NCI-H187 treated with DMSO at 0.1 percent for 48 hours (cell line): ENCODE measurements at regions not wholly inside any gene's neighbourhood (a gene's known extent, or its start where the extent isn't known, plus 50 kb on each side); places are given as distances from the start of the nearest gene placed in this dataset.
A peak's percentile ranks its signal among the peaks of the same experiment; 100 is the strongest.
"Not testable (repeated sequence)": the region's sequence is repeated elsewhere in the genome, so short reads cannot be mapped to it uniquely, and the experiment has no call there.

Source experiments
- DNase-seq: peaks from one replicate; lab custom pipeline; 2025; lab: John Stamatoyannopoulos, UW

GRCh38 chr4:184335520-184335919 is 117.8 kb upstream of the ENPP6 start:
- no peak for DNase-seq

DNA sequence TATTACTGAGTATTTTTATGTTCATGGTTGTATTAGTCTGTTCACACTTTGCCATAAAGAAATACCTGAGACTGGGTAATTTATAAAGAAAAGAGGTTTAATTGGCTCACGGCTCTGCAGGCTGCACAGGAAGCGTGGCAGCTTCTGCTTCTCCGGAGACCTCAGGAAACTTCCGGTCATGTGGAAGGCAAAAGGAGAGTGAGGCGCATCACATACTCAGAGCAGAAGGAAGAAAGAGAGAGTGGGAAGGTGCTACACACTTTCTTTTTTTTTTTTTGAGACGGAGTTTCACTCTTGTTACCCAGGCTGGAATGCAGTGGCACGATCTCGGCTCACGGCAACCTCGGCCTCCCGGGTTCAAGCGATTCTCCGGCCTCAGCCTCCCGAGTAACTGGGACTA is 115.8 kb upstream of the ENPP6 start:
- not testable (repeated sequence) for DNase-seq

- peak; percentile 52 for DNase-seq
Measured at GRCh38 chr4:184331268-184331995, 113.8 kb upstream of the ENPP6 start.

DNA sequence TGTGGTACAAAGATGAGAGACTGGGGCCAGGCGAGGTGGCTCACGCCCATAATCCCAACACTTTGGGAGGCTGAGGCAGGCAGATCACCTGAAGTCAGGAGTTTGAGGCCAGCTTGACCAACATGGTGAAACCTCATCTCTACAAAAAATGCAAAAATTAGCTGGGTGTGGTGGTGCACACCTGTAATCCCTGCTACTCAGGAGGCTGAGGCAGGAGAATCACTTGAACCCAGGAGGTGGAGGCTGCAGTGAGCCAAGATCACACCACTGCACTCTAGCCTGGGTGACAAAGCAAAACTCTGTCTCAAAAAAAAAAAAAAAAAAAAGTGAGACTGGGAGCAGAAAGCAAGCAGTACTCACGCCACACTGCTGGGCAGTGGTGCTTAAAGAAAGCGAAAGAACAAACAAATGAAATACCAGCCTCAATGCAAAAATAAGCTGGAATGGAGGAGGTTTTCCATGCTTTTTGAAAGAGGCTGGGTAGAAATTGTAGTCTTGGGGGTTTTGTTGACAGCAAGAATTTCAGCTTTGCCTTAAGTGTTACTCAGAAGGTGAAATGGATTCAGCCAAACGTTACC is 112.9 kb upstream of the ENPP6 start:
- not testable (repeated sequence) for DNase-seq

DNA sequence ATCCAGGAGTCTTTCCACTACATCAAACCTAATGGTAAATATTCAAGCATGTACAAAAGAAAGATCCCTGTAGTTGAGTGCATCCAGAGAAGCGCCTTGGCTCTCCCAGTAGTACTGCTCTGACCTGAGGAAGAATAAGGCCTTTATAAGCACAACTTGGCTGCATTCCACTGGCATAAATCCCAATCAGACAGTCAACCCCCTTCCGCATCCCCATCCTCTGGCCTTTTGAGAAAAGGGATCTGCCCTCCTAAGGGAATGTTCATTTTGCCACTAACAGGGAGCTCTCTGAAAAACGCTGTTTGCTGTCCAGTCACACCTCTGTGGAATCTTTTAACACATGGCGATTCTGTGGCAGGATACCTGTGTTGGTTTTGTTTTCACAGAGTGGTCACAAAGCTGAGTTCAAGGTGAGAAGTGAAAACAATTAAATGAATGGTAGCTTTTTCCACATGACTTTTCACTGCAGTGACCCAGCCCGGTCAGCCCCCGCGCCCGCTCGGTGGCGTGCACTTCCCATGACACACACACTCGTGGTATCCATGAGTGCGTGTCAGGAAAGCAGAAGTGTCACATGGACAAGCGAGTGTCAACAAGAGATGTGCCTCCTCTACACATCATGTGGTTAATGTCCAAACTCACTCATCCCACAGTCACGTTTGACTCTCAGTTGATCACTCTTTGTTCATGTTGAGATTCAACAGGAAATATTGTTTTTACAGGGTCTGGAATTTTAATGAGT is 112.2 kb upstream of the ENPP6 start:
- no peak for DNase-seq

- no peak for DNase-seq
Measured at GRCh38 chr4:184329235-184329634, 111.6 kb upstream of the ENPP6 start.

DNA sequence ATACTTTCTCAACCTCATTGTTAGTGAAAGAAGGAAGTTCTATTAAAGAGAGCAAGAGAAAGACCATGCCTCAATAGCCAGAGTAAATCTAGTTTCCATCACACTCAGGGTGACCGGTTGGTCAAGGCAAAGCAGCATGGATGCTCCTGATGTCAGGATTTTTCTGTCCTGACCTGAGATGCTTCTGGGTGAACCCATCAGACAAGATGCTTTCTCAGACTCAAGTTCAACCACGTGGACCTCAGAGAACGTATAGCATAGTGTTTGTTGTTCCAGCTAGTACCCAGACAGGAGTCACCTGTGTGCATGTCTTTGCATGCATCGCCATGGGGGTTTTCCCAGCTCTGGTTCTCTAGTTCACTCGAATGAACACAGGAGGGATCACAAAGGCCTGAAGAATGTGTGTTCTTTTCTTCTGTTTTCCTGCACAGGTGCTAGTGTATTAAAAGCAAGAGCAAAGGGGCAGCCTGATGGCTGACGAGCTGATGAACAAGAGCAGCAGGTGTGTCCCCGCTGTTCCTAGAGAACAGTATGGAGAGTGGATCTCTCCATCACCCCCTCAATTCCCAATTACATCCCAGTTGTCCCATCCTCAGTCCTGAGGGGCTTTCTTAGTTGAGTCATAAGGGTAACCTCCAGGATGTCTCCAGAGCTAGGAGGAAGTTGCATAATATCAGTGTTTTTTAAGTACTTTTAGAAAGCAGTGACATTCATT is 110.5 kb upstream of the ENPP6 start:
- no peak for DNase-seq

GRCh38 chr4:184324939-184325477 is 107.3 kb upstream of the ENPP6 start:
- DNase-seq, result no peak

GRCh38 chr4:184322328-184323025 is 104.8 kb upstream of the ENPP6 start:
- no peak for DNase-seq

DNA sequence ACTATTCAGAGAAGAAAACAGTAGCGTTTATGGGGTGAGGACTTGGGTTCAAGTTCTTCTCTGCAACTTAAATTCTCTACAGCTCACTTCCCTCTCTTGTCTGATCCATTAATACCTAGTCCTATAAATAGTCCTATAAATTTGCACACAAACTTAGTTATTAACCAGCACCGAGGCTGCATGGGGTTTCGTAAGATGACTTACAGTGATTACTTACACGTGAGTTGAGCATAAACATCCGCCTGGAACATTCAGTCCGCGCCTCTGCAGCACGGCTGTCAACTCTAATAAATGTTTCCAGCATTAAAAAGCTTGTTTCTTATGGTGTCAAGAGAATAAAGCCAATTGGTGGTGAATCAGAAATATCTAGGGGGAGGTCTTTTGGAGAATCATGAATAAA is 103.0 kb upstream of the ENPP6 start:
- DNase-seq, result no peak

DNA sequence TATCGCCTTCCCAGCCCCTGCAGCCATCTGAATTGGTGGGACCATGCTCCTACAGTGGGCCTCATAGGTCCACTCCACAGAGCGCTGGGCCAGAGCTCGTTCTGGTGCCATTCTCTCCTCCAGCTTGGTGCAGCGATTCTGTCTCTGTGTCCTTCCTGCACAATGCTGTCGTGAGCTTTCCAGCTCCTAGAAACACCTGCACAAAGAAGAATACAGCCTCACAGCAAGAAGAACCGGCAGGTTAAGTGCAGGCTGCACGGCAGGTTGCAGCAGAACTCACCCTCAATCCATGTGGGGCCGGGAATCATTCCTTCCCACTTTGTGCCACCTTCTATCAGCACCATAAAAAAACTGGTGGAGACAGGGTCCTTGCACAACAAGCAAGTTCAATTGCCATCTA is 101.2 kb upstream of the ENPP6 start:
- DNase-seq, result no peak

GRCh38 chr4:184317234-184317918 is 99.7 kb upstream of the ENPP6 start:
- DNase-seq, result no peak

GRCh38 chr4:184316821-184317220 is 99.1 kb upstream of the ENPP6 start:
- DNase-seq, result no peak

DNA sequence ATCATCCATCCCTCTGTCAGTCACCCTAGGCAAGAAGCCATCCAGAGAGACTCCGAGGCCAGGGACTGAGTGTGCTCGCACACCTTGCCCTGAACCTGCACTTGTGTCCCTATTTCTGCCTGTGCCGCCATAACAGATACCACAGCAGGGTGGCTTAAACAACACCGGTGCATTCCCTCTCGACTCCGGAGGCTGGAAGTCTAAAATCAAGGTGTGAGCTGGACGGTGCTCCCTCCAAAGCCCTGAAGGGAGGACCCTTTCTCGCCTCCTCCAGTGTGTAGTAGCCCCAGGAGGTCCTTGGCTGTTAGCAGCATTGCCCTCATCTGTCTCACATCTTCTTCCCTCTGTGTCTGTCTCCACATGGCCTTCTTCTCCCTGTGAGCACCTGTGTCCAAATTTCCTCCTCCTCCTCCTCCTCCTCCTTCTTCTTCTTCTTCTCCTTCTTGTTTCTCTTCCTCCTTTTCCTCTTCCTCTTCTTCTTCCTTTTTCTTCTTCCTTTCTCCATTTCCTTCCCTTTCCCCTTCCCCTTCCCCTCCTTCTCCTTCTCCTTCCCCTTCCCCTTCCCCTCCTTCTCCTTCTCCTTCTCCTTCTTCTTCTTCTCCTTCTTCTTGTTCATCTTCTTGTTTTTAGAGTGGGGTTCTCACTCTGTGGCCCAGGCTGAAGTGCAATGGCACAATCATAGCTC is 98.1 kb upstream of the ENPP6 start:
- no peak for DNase-seq

DNA sequence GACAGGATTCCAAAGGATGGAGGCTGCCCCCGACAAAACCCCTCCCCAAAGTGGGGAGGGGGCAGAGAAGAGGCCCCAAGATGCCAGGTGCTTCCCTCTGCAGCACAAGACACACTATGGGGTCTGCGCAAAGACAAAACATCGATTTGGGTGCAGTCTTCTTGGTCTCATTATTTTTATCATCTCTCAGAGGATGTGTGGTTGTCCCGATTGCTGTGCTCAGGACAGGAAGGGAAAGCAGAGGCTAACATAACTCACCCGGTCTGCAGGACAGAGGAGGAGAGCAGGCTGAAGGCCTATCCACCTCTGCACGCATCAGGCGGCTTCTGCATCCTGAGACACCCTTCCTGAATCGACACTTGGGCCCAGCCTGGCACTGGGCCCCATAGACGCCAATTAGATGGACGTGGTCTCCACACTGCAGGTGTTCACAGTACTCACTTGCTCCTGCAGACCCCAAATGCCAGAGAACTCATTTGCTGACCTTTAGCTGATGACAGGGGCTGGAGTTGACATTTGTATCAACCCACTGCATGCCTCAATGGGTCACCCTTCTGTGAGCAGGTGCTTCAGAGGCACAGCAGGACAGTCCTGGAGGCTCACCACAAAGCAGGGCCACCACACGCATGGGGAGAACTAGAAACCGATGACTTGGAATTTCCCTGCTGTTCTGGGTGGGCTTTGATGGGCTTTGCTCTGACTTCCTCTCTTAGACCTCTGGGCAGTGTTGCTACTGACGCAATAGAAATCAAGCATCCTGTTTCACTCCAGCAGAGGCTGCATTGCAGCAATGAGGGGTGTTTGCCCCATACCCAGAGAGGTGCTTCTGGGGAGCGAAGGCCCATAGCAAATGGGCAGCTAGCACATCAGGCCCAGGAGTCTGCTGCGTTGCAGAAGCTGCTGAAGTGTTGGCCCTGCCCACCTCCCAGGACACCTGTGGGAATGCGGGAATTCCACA is 96.3 kb upstream of the ENPP6 start:
- DNase-seq, result no peak

GRCh38 chr4:184313058-184313581 is 95.4 kb upstream of the ENPP6 start:
- no peak for DNase-seq

GRCh38 chr4:184312126-184312525 is 94.5 kb upstream of the ENPP6 start:
- no peak for DNase-seq

DNA sequence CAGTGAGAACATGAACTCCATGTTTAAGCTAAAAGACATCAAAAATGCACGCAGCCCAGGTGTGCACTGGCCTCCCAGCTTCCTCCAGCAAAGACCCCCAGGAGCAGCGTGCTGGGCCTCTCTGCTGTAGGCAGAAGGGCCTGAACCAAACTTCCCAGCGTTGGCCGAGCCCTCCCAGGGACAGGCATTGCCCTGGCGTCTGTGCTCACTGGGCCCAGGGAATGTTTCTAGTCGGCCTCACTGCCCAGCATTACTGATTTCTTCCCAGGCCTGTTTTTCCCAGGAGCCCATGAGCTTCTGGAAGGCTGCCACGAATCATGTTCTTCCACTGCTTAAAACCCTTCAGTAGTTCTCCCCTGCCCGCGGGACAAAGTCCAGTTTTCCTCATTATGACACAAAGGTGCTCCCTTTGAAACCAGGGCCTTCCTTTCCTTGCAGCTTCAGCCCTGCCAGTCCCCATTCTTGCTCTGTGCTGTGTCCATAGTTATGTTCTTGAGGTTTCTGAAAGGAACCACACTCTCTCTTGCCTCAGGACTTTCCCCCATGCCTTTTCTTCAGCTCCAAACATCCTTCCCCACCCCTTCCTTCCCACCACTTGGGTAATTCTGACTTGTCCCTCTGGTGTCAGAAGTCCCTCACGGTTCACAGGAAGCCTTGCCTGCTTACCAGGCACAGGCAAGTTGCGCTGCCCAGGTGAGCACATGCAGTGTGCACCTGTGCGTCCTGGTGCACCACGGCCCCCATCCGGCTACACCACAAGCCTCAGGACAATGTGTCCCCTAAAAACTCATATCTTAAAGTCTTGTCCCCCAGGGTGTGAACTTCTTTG is 93.4 kb upstream of the ENPP6 start:
- DNase-seq, result no peak
